Right lobe of liver (tissue), 4 donors: ENCODE measurements at regions not wholly inside any gene's neighbourhood (a gene's known extent, or its start where the extent isn't known, plus 50 kb on each side); places are given as distances from the start of the nearest gene placed in this dataset.

ENCODE experiments used
- CTCF ChIP-seq, 4 donors: fragments of 200-600 bp in 3 of 4; fragments of 450-650 bp in 1 of 4; IDR thresholded peaks; one replicate each; pipeline versions ENCODE4 v1.5.1 to v1.8.0; 2016 to 2022; ENCODE audit warnings: antibody characterized with exemption in 4 of 4, mild to moderate bottlenecking in 2 of 4
- POLR2A ChIP-seq: fragments of 450-650 bp; IDR thresholded peaks from one replicate; pipeline ENCODE4 v1.6.1; 2017; ENCODE audit warnings: antibody characterized with exemption, mild to moderate bottlenecking
- donor health status: DM: no; HTN: no; CAD: no.
- donor health status: DM: no; HTN: no; CAD: no.
- donor health status: DM: no; HTN: yes; CAD: no.

GRCh38 chr1:166395729-166396128 is 228.9 kb upstream of the FAM78B start:
- TF ChIP-seq CTCF (IDR thresholded peaks at IDR 0.05) (no peak), POLR2A (no peak)
